WTC11 (cell line): ENCODE measurements at regions not wholly inside any gene's neighbourhood (a gene's known extent, or its start where the extent isn't known, plus 50 kb on each side); places are given as distances from the start of the nearest gene placed in this dataset.

Experiments used
- ATAC-seq: fragments of 200-7000 bp; cut with Tn5 transposase; 2 replicates; pipeline ENCODE4 v1.10.0; 2021; ENCODE audit warnings: mild to moderate bottlenecking, moderate library complexity
- CTCF ChIA-PET: fragments of 300-600 bp; sonication (Branson Sonifier 250); formaldehyde crosslinking; loops from one replicate; lab custom pipeline; 2021; ENCODE audit warnings: antibody characterized with exemption; lab: Charles Lee
- POLR2A ChIA-PET: fragments of 350-600 bp; sonication (Branson Sonifier 250); formaldehyde crosslinking; loops from one replicate; lab custom pipeline; 2021; ENCODE audit warnings: antibody characterized with exemption; lab: Charles Lee
- DNase-seq: peaks from one replicate; pipeline ENCODE4 v3.0.0; 2021; ENCODE audit warnings: low spot score
- H3K27ac Mint-ChIP-seq: 2 replicates; pipeline ENCODE4 v1.8.0; 2021; ENCODE audit warnings: mixed read lengths
- H3K27me3 Mint-ChIP-seq: 2 replicates; pipeline ENCODE4 v1.8.0; 2021; ENCODE audit warnings: low read depth, mild to moderate bottlenecking, moderate library complexity, mixed read lengths
- H3K36me3 Mint-ChIP-seq: 2 replicates; pipeline ENCODE4 v1.8.0; 2021; ENCODE audit warnings: mixed read lengths
- H3K4me1 Mint-ChIP-seq: 2 replicates; pipeline ENCODE4 v1.8.0; 2022; ENCODE audit warnings: mixed read lengths
- H3K4me3 Mint-ChIP-seq: 2 replicates; pipeline ENCODE4 v1.8.0; 2021; ENCODE audit warnings: mild to moderate bottlenecking, moderate library complexity, mixed read lengths
- H3K9me3 Mint-ChIP-seq: 2 replicates; pipeline ENCODE4 v1.8.0; 2021; ENCODE audit warnings: mixed read lengths
- ATF1 ChIP-seq: sonication (generic); formaldehyde crosslinking; IDR thresholded peaks from 2 replicates; pipeline ENCODE4 v1.8.1; 2023; ENCODE audit warnings: mild to moderate bottlenecking, moderate library complexity, missing genetic modification reagents
- CREM ChIP-seq: sonication (generic); formaldehyde crosslinking; IDR thresholded peaks from 2 replicates; pipeline ENCODE4 v1.8.1; 2022; ENCODE audit warnings: mild to moderate bottlenecking, missing genetic modification reagents, moderate library complexity
- ELF4 ChIP-seq: sonication (generic); formaldehyde crosslinking; IDR thresholded peaks from 2 replicates; pipeline ENCODE4 v1.8.1; 2022; ENCODE audit warnings: low read depth, mild to moderate bottlenecking, moderate library complexity, missing genetic modification reagents
- ETV6 ChIP-seq: sonication (generic); formaldehyde crosslinking; IDR thresholded peaks from 2 replicates; pipeline ENCODE4 v1.8.1; 2022; ENCODE audit warnings: mild to moderate bottlenecking, missing genetic modification reagents
- FOXP4 ChIP-seq: sonication (generic); formaldehyde crosslinking; IDR thresholded peaks from 2 replicates; pipeline ENCODE4 v1.8.0; 2022; ENCODE audit warnings: mild to moderate bottlenecking, missing genetic modification reagents
- GABPB1 ChIP-seq: sonication (generic); formaldehyde crosslinking; IDR thresholded peaks from 2 replicates; pipeline ENCODE4 v1.8.1; 2023; ENCODE audit warnings: mild to moderate bottlenecking, missing genetic modification reagents
- GTF2I ChIP-seq: fragments of 250-450 bp; sonication (Bioruptor Pico); conservative IDR thresholded peaks from 2 replicates; pipeline ENCODE4 v1.4.0; 2021; ENCODE audit warnings: mild to moderate bottlenecking
- NFATC4 ChIP-seq: fragments of 250-450 bp; sonication (Bioruptor Pico); IDR thresholded peaks from 2 replicates; pipeline ENCODE4 v1.9.0; 2021; ENCODE audit warnings: mild to moderate bottlenecking
- NFYB ChIP-seq: sonication (generic); formaldehyde crosslinking; conservative IDR thresholded peaks from 2 replicates; pipeline ENCODE4 v1.8.0; 2022; ENCODE audit warnings: low read depth, missing genetic modification reagents
- NR1H2 ChIP-seq: sonication (generic); formaldehyde crosslinking; IDR thresholded peaks from 2 replicates; pipeline ENCODE4 v1.9.0; 2021; ENCODE audit warnings: mild to moderate bottlenecking, moderate library complexity, missing genetic modification reagents
- OVOL2 ChIP-seq: fragments of 250-450 bp; sonication (Bioruptor Pico); IDR thresholded peaks from 2 replicates; pipeline ENCODE4 v1.9.0; 2021; ENCODE audit warnings: mild to moderate bottlenecking, borderline replicate concordance
- PRRX2 ChIP-seq: fragments of 250-450 bp; sonication (Bioruptor Pico); IDR thresholded peaks from 2 replicates; pipeline ENCODE4 v1.8.0; 2021; ENCODE audit warnings: mild to moderate bottlenecking
- SMAD4 ChIP-seq: sonication (generic); formaldehyde crosslinking; IDR thresholded peaks from 2 replicates; pipeline ENCODE4 v1.8.0; 2022; ENCODE audit warnings: mild to moderate bottlenecking, missing genetic modification reagents
- TEAD1 ChIP-seq: sonication (generic); formaldehyde crosslinking; IDR thresholded peaks from 2 replicates; pipeline ENCODE4 v1.8.0; 2022; ENCODE audit warnings: mild to moderate bottlenecking, missing genetic modification reagents
- TP53 ChIP-seq: sonication (generic); formaldehyde crosslinking; IDR thresholded peaks from 2 replicates; pipeline ENCODE4 v1.8.1; 2023; ENCODE audit warnings: mild to moderate bottlenecking, missing genetic modification reagents
- ZBTB21 ChIP-seq: sonication (generic); formaldehyde crosslinking; IDR thresholded peaks from 2 replicates; pipeline ENCODE4 v1.8.1; 2023; ENCODE audit warnings: mild to moderate bottlenecking, missing genetic modification reagents, borderline replicate concordance
- ZNF232 ChIP-seq: sonication (generic); formaldehyde crosslinking; IDR thresholded peaks from 2 replicates; pipeline ENCODE4 v1.8.0; 2022; ENCODE audit warnings: mild to moderate bottlenecking, missing genetic modification reagents
- ZNF416 ChIP-seq: fragments of 250-450 bp; sonication (Bioruptor Pico); IDR thresholded peaks from 2 replicates; pipeline ENCODE4 v1.9.0; 2021; ENCODE audit warnings: mild to moderate bottlenecking, inconsistent platforms
- ZNF671 ChIP-seq: fragments of 250-450 bp; sonication (Bioruptor Pico); IDR thresholded peaks from 2 replicates; pipeline ENCODE4 v1.8.0; 2021; ENCODE audit warnings: mild to moderate bottlenecking
- TF ChIP-seq, protein P1 (sequence below): fragments of 250-450 bp; sonication (Bioruptor Pico); IDR thresholded peaks from 2 replicates; pipeline ENCODE4 v1.9.0; 2021; ENCODE audit warnings: mild to moderate bottlenecking
- TF ChIP-seq, protein P2 (sequence below): sonication (generic); formaldehyde crosslinking; IDR thresholded peaks from 2 replicates; pipeline ENCODE4 v1.8.0; 2022; ENCODE audit warnings: missing genetic modification reagents
- TF ChIP-seq, protein P3 (sequence below): sonication (generic); formaldehyde crosslinking; IDR thresholded peaks from 2 replicates; pipeline ENCODE4 v1.8.0; 2023; ENCODE audit warnings: missing genetic modification reagents

DNA sequence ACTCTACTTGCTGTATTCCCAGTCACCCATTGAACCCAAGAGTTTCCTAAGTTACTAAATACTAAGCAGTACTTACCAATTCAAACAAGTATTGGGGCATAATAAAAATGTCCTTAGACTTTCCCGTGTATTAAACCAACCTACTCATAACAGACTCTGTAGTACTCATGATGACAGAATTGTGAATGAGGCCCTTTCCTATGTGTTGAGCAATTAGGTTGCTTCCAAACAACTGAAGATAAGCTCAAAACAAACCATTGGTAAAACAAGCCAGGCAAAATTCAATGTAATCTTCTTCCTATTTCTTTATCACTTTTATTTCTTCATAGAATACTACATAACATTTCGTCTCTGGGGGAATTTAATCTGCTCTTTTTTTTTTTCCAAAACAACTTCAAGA lies 106.5 kb upstream of the ANK3 start:
- ChIA-PET POLR2A (interaction anchor here (0.7 kb wide), 1 partner anchor 345 kb away, joined by 5 read pairs; no protein-coding TSS in a partner anchor), CTCF (interaction anchor here (0.6 kb wide), 2 partner anchors 99 to 206 kb away, joined by 3 to 4 read pairs; no protein-coding TSS in a partner anchor)
- Mint-ChIP-seq H3K27ac (no peak overlapping the region), H3K27me3 (no peaks in the 10 kb centered on the region), H3K9me3 (no peaks in the 10 kb centered on the region), H3K4me1 (peaks cover 13% of the 10 kb centered on the region), H3K36me3 (no peaks in the 10 kb centered on the region), H3K4me3 (no peak overlapping the region)
- TF ChIP-seq TP53 (CRISPR knock-in tag) (no peak), CREM (CRISPR knock-in tag) (no peak), NFATC4 (CRISPR knock-in tag) (no peak), FOXP4 (no peak), PRRX2 (no peak)
- no peak for ATAC-seq
- DNase-seq, result no peak

- Mint-ChIP-seq H3K36me3 (no peaks in the 10 kb centered on the region), H3K4me1 (peaks cover 8% of the 10 kb centered on the region), H3K27me3 (no peaks in the 10 kb centered on the region), H3K27ac (no peak overlapping the region), H3K4me3 (no peak overlapping the region), H3K9me3 (no peaks in the 10 kb centered on the region)
- TF ChIP-seq FOXP4, result no peak
- TF ChIP-seq, protein P1, sequence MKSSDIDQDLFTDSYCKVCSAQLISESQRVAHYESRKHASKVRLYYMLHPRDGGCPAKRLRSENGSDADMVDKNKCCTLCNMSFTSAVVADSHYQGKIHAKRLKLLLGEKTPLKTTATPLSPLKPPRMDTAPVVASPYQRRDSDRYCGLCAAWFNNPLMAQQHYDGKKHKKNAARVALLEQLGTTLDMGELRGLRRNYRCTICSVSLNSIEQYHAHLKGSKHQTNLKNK (CRISPR knock-in tag), result no peak
- TF ChIP-seq ZBTB21 (CRISPR knock-in tag), result no peak
- no peak for TF ChIP-seq TEAD1 (CRISPR knock-in tag)
- TF ChIP-seq SMAD4 (CRISPR knock-in tag), result no peak
- TF ChIP-seq ZNF232, result no peak
- TF ChIP-seq ETV6, result no peak
- TF ChIP-seq NR1H2 (CRISPR knock-in tag), result no peak
- no peak for DNase-seq
- POLR2A ChIA-PET, result interaction anchor here (0.7 kb wide), 1 partner anchor 346 kb away, joined by 5 read pairs; no protein-coding TSS in a partner anchor
- no peak for ATAC-seq
- CTCF ChIA-PET, result interaction anchor here (0.6 kb wide), 2 partner anchors 100 to 206 kb away, joined by 3 to 4 read pairs; no protein-coding TSS in a partner anchor
These were observed 105.8 kb upstream of the ANK3 start for GRCh38 chr10:60495338-60496055.

DNA sequence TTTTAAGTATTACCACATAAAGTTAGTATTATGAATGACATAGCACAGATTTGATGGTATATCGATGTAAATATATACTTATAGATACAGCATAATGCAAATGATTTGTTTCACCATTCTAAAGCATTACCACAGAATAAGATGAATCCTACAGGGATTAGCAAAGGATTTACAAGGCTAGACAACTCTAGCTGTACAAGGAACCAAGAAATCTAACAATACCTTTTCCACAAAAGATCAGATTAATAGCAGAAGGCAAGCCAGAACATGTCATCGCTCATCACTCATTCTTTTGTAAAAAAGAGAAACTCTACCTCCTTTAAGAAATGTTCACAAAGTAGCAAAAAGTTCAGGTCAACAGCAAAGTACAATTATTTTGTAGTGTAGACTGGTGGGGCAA lies 105.1 kb upstream of the ANK3 start:
- ATAC-seq, result no peak
- CTCF ChIA-PET, result no interaction called here
- no peak overlapping the region for H3K27ac Mint-ChIP-seq

GRCh38 chr10:60491162-60491561 lies 101.5 kb upstream of the ANK3 start:
- Mint-ChIP-seq H3K9me3 (no peaks in the 10 kb centered on the region), H3K27me3 (no peaks in the 10 kb centered on the region), H3K4me3 (no peak overlapping the region), H3K27ac (no peak overlapping the region), H3K36me3 (no peaks in the 10 kb centered on the region), H3K4me1 (peaks cover 5% of the 10 kb centered on the region)
- POLR2A ChIA-PET, result no interaction called here
- TF ChIP-seq, protein P2, sequence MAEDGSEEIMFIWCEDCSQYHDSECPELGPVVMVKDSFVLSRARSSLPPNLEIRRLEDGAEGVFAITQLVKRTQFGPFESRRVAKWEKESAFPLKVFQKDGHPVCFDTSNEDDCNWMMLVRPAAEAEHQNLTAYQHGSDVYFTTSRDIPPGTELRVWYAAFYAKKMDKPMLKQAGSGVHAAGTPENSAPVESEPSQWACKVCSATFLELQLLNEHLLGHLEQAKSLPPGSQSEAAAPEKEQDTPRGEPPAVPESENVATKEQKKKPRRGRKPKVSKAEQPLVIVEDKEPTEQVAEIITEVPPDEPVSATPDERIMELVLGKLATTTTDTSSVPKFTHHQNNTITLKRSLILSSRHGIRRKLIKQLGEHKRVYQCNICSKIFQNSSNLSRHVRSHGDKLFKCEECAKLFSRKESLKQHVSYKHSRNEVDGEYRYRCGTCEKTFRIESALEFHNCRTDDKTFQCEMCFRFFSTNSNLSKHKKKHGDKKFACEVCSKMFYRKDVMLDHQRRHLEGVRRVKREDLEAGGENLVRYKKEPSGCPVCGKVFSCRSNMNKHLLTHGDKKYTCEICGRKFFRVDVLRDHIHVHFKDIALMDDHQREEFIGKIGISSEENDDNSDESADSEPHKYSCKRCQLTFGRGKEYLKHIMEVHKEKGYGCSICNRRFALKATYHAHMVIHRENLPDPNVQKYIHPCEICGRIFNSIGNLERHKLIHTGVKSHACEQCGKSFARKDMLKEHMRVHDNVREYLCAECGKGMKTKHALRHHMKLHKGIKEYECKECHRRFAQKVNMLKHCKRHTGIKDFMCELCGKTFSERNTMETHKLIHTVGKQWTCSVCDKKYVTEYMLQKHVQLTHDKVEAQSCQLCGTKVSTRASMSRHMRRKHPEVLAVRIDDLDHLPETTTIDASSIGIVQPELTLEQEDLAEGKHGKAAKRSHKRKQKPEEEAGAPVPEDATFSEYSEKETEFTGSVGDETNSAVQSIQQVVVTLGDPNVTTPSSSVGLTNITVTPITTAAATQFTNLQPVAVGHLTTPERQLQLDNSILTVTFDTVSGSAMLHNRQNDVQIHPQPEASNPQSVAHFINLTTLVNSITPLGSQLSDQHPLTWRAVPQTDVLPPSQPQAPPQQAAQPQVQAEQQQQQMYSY (CRISPR knock-in tag), result no peak
- TF ChIP-seq ZNF671 (CRISPR knock-in tag), result no peak
- TF ChIP-seq GABPB1 (CRISPR knock-in tag), result no peak
- TF ChIP-seq NFYB (CRISPR knock-in tag), result no peak
- no peak for TF ChIP-seq GTF2I (CRISPR knock-in tag)
- TF ChIP-seq, protein P3, sequence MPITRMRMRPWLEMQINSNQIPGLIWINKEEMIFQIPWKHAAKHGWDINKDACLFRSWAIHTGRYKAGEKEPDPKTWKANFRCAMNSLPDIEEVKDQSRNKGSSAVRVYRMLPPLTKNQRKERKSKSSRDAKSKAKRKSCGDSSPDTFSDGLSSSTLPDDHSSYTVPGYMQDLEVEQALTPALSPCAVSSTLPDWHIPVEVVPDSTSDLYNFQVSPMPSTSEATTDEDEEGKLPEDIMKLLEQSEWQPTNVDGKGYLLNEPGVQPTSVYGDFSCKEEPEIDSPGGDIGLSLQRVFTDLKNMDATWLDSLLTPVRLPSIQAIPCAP (CRISPR knock-in tag), result no peak
- no peak for TF ChIP-seq ELF4 (CRISPR knock-in tag)
- TF ChIP-seq ATF1, result no peak
- no peak for TF ChIP-seq OVOL2 (CRISPR knock-in tag)
- no peak for DNase-seq
- CTCF ChIA-PET, result no interaction called here
- no peak for ATAC-seq

More for the DNA sequence above, 105.1 kb upstream of the ANK3 start:
- POLR2A ChIA-PET, result no interaction called here
- TF ChIP-seq ZNF416 (CRISPR knock-in tag) (no peak), ZNF671 (CRISPR knock-in tag) (no peak)
- Mint-ChIP-seq H3K4me3 (no peak overlapping the region), H3K9me3 (no peaks in the 10 kb centered on the region), H3K27me3 (no peaks in the 10 kb centered on the region), H3K4me1 (peaks cover 8% of the 10 kb centered on the region), H3K36me3 (no peaks in the 10 kb centered on the region)
- DNase-seq, result no peak
